GM19035 (cell line): ENCODE measurements at regions not wholly inside any gene's neighbourhood (a gene's known extent, or its start where the extent isn't known, plus 50 kb on each side); places are given as distances from the start of the nearest gene placed in this dataset.
"Not testable (repeated sequence)": the region's sequence is repeated elsewhere in the genome, so short reads cannot be mapped to it uniquely, and the experiment has no call there.

Experiments used
- ATAC-seq: cut with Tn5 transposase; IDR thresholded peaks from one replicate; pipeline ENCODE4 v1.9.1; 2021; ENCODE audit not compliant: unreplicated experiment

DNA sequence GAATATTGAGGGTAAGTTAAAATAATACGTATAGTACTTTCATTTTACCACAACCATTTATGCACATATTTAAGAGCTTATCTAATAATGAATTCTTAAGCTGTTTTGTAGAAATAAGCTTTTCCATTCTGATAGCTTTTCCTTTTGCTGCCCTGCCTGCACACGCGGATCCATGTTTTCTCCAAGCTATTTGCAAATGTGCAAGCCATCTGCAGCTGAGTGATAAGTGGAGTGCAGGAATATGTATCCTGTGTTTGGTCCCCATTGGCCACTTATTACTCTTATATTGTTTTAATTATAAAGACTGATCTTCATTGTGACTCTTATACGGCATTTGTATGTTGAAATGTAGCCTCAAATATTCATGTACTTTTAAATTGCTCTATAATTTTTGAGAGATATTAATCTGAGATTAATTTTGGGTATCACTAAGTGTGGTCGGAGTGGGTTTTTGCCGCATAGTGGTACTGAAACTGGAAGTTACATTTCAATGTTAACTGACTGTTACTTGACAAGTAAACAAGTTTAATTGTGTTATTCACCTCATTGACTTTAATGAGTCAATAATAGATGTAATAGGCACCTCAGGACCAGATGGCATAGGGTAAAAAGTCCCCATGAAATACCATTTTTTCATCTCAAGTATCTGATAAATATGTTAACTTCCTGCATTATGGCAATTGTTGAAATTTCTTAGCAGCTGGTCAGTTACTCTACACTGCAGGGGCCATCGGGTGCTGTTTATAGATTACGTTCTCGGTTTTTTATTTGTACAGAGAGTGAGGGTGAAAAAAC, 1567.4 kb downstream of the EFNB2 start:
- ATAC-seq, result no peak

DNA sequence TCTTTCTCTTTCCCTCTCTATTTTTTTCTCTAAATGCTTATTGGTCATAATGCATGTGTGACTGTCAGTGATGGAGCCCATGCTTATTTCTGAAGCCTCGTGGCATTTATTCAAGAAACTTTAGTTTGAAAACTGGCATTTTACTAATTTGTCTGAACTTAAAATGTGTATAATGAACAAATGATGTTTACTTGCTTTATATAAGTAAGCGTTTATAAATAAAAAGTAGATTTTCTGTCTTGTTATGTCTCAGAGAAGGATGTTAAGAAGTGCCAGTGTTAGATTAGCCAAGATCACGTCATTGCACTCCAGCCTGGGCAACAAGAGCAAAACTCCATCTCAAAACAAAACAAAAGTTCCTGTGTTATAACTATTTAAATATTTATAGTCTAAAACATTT, 1568.1 kb downstream of the EFNB2 start:
- ATAC-seq, result no peak

DNA sequence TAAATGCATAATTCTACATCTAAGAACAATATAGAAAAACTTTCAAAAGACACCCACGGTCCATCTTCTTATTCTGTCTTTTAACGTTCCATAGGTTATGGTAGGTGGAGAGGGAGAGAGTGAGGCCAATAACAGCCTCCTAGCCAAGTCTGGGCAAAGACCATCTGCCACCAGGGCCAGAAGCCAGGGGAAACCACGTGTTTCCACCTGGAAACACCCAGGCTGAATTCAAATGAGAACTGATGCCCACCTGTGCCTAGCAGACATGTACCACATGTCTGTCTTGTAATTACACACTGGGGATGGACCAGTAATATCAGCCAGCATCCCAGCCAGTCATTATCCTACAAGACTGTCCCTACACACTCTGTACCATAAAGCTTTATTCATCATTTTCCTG, 1573.1 kb downstream of the EFNB2 start:
- ATAC-seq, result no peak

DNA sequence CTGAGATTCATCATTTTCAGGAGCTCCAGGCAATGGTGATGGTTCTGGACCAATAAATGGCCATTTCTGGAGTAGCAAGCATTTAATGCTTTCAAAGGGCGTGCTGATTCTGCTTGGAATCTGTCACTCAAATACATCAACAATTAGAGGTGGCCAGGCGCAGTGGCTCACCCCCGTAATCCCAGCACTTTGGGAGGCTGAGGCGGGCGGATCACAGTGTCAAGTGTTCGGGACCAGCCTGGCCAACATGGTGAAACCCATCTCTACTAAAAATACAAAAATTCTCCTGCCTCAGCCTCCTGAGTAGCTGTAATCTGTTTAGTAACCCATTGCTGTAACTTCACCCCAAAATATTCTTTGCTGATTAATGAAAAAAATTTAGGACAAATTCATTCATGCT, 1574.2 kb downstream of the EFNB2 start:
- ATAC-seq, result no peak

DNA sequence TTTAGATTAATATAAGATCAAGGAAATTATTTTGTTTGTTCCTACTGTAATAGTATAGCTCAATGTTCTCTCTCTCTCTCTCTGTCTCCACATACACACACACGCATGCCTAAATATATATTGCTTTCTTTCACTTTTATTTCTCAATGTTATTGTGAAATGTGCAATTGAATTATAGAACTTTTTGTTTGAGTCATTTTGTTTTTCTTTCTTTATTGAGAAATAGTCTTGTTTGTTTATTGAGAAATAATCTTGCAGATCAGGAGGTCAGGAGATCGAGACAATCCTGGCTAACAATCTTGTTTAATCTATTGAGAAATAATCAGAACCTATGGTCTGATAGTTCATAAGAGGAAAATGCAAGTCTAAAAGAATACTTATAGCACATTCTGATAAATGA, 1581.3 kb downstream of the EFNB2 start:
- ATAC-seq, result no peak

DNA sequence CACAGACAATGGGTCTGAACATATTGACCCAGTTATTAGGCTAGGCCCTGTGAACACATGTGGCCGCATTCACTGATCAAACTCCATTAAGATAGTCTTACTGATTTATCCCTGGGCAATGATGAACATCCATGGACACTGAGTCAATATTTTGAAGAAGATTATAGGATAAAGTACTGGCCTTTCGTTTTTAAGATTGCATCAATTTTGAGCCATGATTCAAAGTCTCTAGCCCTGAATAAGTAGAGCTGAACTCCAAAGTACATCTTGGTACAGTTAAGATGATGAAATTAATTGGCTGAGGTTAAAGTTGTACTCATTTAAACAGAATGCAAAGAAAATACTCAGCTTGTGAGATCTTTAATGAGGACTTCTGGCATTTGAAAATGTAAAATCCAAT, 1581.9 kb downstream of the EFNB2 start:
- no peak for ATAC-seq

DNA sequence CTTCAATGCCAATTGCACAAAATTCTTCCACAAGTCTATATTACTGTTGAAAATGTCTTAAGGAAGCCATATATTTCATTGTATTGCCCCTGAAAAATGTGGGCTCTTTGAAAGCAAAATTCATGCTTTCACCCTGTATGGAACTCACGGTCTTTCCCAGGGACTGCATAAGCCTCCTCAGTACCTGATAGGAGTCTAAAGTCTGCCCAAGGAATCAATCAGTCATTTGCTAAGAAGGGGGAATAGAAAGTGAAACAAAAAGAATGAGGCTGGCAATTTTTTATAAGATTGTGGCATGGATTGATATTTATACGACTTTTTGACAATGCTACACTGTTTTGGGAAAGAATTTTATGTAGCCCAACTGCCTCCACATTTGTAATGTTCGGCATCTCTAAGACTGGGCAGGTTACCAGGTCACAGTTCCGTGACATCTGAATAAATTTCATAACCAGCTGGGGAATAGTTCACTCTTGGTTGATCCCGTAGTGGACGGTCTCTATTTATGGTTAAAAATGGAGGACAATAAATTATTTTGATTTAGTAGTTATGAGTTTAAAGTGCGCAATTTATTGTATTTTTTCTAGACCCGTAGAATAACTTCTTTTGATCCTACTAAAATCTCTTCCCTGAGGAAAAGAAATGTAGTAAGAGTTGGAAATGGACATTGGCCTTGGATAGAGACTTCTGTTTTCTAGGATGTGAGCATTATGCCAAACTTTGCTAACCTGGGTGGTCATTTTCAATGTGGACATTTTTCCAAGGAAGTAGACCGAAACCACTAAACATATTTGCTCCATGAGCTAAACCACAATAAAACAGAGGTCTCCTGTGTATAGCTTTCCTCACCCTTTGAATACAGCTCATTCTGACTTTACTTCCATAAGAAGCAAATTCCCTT, 1585.4 kb downstream of the EFNB2 start:
- no peak for ATAC-seq

DNA sequence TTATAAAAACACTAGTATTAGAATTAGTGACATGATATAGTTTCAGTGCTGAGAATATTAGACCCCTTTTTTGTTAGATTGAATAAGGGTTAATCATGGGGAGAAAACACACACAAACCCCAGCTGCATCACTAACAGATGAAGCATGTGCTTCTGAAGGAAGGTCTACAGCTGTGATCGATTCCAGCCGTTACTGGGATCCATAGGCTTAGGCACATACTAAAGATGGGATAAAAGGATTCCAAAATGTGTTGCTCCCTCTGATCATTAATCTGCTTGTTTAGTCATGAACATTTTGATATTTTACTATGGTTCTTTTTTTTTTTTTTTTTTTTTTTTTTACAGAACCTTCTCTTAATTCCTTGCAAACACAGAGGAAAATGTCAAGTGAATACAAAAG, 1591.3 kb downstream of the EFNB2 start:
- ATAC-seq, result no peak

DNA sequence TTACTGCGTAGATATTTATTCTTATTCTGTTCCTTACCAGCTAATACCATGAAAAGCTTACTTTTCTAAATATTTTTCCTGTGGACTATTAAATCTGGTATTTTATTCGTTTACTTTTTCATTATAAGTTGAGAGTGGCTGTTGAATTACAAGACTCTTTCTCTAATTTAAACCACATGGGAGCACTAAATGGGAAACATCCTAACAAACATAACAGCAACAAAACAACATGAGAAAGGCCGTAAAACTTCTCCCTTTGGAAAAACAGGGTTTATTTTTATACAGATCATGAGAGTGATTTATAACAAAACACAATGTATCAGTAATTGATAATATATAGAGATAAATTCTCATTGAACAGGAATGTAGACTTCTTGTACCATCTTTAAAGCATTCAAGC, 1592.1 kb downstream of the EFNB2 start:
- ATAC-seq, result no peak

DNA sequence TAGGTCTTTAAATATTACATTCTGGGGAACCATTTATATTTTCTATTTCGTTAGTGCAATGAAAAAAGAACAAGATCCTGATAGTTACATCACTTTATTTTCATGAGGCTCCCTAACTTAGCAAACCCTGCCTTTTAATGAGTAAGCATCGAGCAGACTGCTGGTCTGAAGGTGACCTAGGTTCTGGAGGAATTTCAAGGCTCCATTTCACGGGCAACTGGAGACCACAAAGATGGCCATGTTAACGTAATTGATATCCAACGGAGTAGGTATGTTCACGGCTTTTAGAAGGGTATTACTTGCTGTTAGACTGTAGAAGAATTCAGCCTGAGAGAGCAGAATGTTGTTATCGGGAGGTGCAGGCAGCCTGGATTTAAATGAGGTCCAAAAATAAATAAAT, 1597.6 kb downstream of the EFNB2 start:
- no peak for ATAC-seq

DNA sequence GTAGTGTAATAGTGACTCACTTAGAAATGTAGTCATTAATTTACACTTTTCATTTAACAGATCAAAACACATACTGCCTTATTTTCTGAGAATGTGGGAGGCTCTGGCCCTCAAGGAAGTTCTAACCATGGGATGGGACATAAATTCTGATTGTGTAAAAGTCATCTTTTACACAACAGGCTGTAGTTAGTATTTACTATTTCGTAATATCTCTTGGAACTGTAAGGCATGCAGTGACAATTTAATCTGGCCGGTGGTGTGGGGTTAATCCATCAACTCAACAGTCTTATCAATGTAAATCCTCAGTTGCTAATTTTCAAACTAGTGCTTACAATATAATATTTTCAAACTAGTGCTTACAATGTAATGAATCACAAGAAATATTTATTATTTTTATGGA, 1599.2 kb downstream of the EFNB2 start:
- no peak for ATAC-seq

DNA sequence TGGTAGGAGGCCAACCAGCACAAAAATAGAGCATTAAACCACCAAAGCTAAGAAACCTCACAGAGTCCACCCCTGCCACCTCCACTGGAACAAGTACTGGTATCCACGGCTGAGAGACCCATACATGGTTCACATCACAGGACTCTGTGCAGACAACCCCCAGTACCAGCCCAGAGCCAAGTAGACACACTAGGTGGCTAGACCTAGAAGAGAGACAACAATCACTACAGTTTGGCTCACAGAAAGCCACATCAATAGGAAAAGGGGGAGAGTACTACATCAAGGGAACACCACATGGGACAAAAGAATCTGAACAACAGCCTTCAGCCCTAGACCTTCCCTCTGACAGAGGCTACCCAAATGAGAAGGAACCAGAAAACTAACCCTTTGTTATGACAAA, 1614.9 kb downstream of the EFNB2 start:
- not testable (repeated sequence) for ATAC-seq

DNA sequence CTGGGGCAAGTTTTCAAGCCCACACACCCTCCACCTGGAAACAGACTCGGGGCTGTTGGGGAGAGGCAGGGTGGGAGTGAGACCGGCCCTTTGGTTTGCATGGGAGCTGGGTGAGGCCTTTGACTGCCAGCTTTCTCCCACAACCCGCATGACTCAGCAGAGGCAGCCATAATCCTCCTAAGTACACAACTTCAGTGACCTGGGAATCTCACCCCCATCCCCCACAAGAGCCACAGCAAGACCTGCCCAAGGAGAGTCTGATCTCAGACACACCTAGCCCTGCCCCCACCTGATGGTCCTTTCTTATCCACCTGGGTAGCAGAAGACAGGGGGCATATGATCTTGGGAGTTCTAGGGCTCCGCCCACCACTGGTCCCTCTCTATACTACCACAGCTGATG, 1615.4 kb downstream of the EFNB2 start:
- no peak for ATAC-seq

DNA sequence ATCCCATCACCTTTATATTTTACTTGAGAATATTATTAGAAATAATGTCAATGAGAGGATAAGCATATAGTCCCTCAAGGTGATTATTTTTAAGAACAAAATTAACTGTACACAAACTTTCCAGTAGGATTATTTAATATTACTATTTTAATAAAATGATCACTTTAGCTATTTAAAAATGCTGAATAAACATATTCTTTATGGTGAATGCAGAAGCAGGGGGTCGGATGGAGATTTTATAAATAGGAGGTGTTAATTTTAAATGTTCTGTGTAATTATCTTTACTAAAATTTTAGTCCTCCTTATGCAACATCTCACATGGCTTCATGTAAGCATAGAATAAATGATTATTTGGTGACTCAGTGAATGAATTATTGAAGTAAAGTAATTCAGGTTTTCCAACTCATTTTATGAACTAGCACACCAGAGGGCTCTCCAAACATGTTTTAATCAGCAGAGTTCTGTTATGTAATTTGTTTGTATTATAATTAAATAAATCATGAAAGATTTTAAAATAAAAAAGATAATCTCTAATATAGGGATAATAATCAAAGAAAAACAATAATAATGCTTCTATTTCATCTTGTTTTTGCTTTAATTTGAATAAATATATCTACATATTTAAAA, 1635.2 kb downstream of the EFNB2 start:
- no peak for ATAC-seq

DNA sequence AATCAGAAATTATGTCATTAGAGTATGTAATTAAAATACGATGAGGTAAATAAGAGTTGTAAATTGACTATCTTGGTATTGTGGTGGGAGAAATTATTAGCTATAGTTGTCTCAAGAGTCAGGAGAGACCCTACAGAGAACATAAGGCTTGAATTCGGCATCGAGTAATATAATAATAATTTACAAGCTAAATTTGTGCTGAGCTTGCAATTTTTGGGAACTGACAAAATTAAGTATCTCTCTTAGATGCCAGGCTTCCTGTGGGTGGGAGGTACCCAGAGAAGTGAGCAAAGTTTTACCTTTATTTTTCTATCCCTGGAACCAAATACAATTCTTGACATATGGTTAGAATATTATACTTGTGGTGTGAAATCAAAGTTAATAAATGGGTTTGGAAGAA, 1637.0 kb downstream of the EFNB2 start:
- ATAC-seq, result no peak

DNA sequence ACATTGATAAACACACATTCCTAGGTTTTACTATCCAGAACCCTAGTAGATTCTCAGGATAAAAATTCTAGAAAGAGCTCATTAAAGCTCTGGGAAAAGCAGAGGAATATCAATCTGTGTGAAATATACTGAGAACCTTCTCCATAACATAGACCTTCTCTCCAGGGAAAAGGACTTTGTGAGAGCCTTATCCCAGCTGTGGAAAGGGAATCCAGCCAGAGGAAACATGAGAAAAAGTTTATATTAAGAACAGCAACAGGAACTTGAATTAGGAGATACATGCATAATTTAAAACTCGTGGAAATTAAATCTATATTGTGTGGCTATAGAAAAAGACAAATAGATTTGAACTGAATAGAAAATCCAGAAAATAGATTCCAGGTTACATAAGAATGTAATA, 1639.9 kb downstream of the EFNB2 start:
- no peak for ATAC-seq

DNA sequence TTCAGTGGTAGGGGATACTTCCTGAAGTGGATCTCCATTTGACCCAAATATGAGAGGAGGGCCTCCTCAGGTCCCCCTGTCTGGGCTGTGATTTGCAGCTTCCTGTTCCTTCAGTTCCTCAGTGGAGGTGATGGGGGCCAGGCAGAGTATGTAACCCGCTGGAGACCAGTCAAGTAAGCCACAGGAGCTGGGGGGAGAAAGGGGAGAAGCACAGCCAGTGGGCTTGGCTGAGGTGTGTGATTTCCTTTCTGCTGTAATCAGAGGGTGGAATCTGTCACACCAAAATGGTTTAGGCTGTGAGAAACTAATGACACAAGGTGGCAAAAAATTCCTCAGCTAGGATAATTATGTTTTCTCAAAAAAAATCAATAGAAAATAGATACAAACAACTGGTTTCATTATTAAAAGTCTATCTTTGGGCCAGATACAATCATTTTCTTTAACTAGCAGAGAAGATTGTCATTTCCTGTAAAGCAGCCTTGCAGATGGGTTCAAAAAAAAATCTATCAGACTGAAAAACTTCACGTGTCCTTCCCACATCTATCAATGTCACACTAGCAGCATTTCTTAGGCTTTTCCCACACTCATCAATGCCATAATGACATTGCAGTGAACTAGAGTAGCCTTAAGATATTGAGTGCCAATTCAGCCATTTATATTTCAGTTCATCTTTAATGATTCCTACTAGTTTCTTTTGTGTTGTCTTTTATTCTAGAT, 1660.3 kb downstream of the EFNB2 start:
- ATAC-seq, result no peak

DNA sequence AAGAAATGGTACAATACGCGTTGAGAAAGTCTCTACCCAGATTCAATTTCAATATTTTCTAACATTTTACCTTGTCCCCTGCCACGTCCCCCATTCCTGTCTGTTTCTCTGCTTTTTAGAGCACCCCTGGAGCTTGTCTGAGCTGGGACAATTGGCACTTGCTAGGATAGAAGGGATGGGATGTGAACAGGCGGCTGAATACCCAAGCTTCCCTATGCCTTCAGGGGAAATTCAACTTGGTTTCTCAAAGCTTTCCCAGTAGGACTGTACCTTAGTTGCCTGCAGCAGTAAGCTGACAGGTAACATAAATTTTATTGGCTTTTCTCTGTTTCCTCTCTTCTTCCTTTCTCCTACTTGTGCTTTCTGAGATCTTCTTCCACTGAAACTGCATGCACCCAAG, 1663.3 kb downstream of the EFNB2 start:
- no peak for ATAC-seq

DNA sequence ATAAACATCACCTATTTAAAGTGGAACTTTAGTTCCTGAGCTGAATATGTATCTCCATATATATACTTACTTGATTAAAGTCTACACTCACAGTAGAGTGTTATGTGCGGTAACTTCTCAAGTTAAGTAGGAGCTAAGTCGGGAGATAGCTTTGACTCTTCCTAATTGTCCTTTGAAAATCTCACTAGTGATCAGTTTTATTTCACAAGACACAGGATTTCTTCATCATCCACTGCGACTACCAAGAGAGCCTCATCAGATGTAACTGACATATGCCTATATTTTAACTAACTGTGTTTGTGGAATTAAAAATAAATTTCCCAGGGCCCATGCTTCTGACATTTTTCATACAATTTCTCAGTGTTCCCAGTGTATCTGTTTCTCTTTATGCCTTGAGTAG, 1664.0 kb downstream of the EFNB2 start:
- ATAC-seq, result no peak

DNA sequence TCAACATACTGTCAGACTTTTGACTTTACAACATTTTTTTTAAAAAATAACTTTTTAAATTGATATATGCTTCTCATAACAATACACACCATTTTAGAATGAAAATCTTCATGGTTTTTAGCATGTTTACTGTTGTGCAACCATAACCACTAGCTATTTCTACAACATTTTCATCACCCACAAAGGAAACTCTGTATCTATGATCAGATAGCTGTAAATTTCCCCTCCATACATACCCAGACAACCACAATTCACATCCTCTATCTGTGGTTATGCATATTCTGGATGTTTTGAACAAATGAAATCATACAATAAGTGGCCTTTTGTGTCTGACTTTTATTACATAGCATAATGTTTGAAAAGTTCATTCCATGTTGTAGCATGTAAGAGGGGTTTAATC, 1666.0 kb downstream of the EFNB2 start:
- no peak for ATAC-seq

DNA sequence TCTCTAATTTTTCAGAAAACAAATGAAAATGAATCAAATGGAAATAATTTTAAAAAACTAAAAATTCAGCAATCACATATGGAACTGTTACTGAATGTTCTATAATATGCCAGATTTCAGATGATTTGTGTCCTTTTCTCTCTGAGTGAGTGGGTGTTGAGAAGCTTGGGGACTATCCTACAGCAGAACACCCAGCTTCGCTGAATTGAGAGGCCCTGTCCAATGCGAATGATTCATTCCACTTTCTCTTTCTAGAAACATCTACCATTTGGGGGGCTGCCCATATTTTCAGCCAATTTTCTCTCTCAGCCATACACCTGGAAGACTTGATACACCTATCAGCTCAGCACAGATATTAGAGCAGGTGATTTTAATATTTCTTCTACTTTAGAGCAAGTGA, 1666.7 kb downstream of the EFNB2 start:
- ATAC-seq, result no peak
